ENCODE measurements at regions not wholly inside any gene's neighbourhood (a gene's known extent, or its start where the extent isn't known, plus 50 kb on each side); places are given as distances from the start of the nearest gene placed in this dataset.
"Not testable (repeated sequence)": the region's sequence is repeated elsewhere in the genome, so short reads cannot be mapped to it uniquely, and the experiment has no call there.

DNA sequence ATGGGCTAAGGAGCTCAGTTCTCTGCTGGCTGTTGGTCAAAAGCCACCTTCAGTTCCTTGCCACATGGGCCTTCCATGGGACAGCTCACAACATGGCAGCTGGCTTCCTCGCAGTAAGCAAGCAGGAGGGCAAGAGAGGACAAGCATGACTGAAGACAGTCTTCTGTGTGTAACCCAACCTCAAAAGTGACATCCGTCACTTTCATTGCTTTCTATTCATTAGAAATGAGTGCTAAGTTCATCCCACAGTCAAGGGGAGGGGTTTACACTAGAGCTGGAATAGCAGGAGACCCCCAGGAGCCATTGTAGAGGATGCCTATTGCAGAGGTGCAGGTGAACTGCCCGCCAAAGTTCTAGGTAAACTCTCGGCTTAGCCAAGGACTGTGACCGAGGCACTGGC, 163.3 kb downstream of the NUFIP1 start:
- no peaks in the 10 kb centered on the region for H3K79me2 ChIP-seq (ENCODE audit: low read length)
- peaks cover 13% of the 10 kb centered on the region for H3K27me3 ChIP-seq (ENCODE audit: low read depth, low read length)
- TF ChIP-seq, protein P1, sequence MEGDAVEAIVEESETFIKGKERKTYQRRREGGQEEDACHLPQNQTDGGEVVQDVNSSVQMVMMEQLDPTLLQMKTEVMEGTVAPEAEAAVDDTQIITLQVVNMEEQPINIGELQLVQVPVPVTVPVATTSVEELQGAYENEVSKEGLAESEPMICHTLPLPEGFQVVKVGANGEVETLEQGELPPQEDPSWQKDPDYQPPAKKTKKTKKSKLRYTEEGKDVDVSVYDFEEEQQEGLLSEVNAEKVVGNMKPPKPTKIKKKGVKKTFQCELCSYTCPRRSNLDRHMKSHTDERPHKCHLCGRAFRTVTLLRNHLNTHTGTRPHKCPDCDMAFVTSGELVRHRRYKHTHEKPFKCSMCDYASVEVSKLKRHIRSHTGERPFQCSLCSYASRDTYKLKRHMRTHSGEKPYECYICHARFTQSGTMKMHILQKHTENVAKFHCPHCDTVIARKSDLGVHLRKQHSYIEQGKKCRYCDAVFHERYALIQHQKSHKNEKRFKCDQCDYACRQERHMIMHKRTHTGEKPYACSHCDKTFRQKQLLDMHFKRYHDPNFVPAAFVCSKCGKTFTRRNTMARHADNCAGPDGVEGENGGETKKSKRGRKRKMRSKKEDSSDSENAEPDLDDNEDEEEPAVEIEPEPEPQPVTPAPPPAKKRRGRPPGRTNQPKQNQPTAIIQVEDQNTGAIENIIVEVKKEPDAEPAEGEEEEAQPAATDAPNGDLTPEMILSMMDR (IDR thresholded peaks at IDR 0.05; ENCODE audit: low read depth, low read length), result no peak
- TF ChIP-seq EZH2phosphoT487 (IDR thresholded peaks at IDR 0.05; ENCODE audit: low read depth), result no peak
- no peak overlapping the region for H3K9ac ChIP-seq (ENCODE audit: low read length)
- no peak overlapping the region for H2AFZ ChIP-seq (ENCODE audit: low read depth, low read length)
- H3K36me3 ChIP-seq (replicated peaks; ENCODE audit: low read depth, low read length), result no peaks in the 10 kb centered on the region
- H3K9me3 ChIP-seq (ENCODE audit: insufficient read depth, low read length), result no peaks in the 10 kb centered on the region
- H3K27ac ChIP-seq (ENCODE audit: low read length), result no peak overlapping the region
- no peak overlapping the region for H3K4me2 ChIP-seq (ENCODE audit: low read length)
- no peaks in the 10 kb centered on the region for H3K4me1 ChIP-seq (ENCODE audit: low read length)
- no peaks in the 10 kb centered on the region for H4K20me1 ChIP-seq (ENCODE audit: insufficient read depth, low read length)
- no peak overlapping the region for H3K4me3 ChIP-seq (ENCODE audit: low read length)

DNA sequence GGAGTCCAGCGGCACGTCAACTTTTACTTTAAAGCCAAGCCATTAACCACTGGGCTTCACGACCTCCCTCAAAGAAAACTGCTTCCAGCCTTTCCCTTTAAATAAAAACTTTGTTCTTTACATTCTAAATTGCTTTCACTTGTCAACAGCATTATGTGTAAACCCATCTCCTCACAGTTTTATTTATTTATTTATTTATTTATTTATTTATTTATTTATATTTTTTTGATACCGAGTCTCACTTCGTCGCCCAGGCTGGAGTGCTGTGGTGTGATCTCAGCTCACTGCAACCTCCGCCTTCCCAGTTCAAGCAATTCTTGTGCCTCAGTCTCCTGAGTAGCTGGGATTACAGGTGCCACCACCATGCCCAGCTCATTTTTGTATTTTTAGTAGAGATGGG, 165.7 kb downstream of the NUFIP1 start:
- H3K9me3 ChIP-seq (ENCODE audit: insufficient read depth, low read length); H4K20me1 ChIP-seq (ENCODE audit: insufficient read depth, low read length); H3K27ac ChIP-seq (ENCODE audit: low read length); H3K4me3 ChIP-seq (ENCODE audit: low read length); H3K36me3 ChIP-seq (replicated peaks; ENCODE audit: low read depth, low read length); H3K79me2 ChIP-seq (ENCODE audit: low read length); H3K9ac ChIP-seq (ENCODE audit: low read length); H3K4me1 ChIP-seq (ENCODE audit: low read length); H3K4me2 ChIP-seq (ENCODE audit: low read length); H2AFZ ChIP-seq (ENCODE audit: low read depth, low read length): not testable (repeated sequence)
- peaks cover 20% of the 10 kb centered on the region for H3K27me3 ChIP-seq (ENCODE audit: low read depth, low read length)

DNA sequence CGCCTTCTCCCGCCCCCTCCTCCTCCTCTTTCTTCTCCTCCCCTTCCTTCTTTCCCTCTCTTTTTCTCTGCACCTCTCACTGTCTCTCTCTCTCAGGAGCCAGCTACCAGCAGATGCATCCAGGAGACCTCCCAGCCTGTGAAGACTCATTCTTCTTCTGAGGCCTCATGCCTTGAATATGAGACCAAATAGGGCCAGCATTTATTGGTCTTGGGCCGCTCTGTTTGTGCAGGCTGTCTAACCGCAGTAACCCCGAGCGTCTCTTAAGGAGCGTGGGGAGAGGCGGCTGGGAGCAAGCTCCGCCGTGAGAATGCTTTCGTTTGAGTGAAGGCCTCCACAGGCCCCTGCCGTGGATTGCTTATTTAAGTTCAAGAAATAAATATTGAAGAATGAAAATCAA, 167.0 kb downstream of the NUFIP1 start:
- no peak for TF ChIP-seq EZH2phosphoT487 (IDR thresholded peaks at IDR 0.05; ENCODE audit: low read depth)
- TF ChIP-seq, protein P1 (IDR thresholded peaks at IDR 0.05; ENCODE audit: low read depth, low read length), result no peak
- peaks cover 20% of the 10 kb centered on the region for H3K27me3 ChIP-seq (ENCODE audit: low read depth, low read length)

DNA sequence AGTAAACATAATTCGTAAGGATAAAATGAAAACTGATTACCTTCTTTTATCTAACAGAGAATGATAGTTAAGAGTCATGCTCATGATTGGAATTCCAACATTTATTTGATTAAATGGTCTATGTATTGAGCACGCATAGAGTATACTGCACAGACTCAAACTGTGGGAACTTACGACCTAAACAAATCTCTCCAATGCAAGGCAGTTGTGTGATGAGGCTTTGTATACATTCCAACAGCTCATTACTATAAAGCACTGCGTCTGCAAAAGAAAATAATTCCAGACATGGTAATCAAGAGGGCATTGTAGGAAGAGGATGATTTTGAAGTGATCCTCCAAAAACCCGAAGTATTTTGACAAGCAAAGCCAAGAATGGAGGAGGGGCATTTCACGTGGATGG, 169.5 kb downstream of the NUFIP1 start:
- TF ChIP-seq, protein P1 (IDR thresholded peaks at IDR 0.05; ENCODE audit: low read depth, low read length), result no peak
- TF ChIP-seq EZH2phosphoT487 (IDR thresholded peaks at IDR 0.05; ENCODE audit: low read depth), result no peak
- Histone ChIP-seq H3K4me3 (ENCODE audit: low read length) (no peak overlapping the region), H3K9ac (ENCODE audit: low read length) (no peak overlapping the region), H4K20me1 (ENCODE audit: insufficient read depth, low read length) (no peaks in the 10 kb centered on the region), H3K4me2 (ENCODE audit: low read length) (no peak overlapping the region), H3K4me1 (ENCODE audit: low read length) (no peaks in the 10 kb centered on the region), H2AFZ (ENCODE audit: low read depth, low read length) (no peak overlapping the region), H3K9me3 (ENCODE audit: insufficient read depth, low read length) (no peaks in the 10 kb centered on the region), H3K27me3 (ENCODE audit: low read depth, low read length) (peaks cover 14% of the 10 kb centered on the region), H3K79me2 (ENCODE audit: low read length) (no peaks in the 10 kb centered on the region), H3K27ac (ENCODE audit: low read length) (no peak overlapping the region), H3K36me3 (replicated peaks; ENCODE audit: low read depth, low read length) (no peaks in the 10 kb centered on the region)

More for the DNA sequence above, 167.0 kb downstream of the NUFIP1 start:
- Histone ChIP-seq H4K20me1 (ENCODE audit: insufficient read depth, low read length) (no peaks in the 10 kb centered on the region), H3K4me1 (ENCODE audit: low read length) (no peaks in the 10 kb centered on the region), H3K9me3 (ENCODE audit: insufficient read depth, low read length) (no peaks in the 10 kb centered on the region), H2AFZ (ENCODE audit: low read depth, low read length) (no peak overlapping the region), H3K4me2 (ENCODE audit: low read length) (no peak overlapping the region), H3K9ac (ENCODE audit: low read length) (no peak overlapping the region), H3K79me2 (ENCODE audit: low read length) (no peaks in the 10 kb centered on the region), H3K4me3 (ENCODE audit: low read length) (no peak overlapping the region), H3K36me3 (replicated peaks; ENCODE audit: low read depth, low read length) (no peaks in the 10 kb centered on the region), H3K27ac (ENCODE audit: low read length) (no peak overlapping the region)

DNA sequence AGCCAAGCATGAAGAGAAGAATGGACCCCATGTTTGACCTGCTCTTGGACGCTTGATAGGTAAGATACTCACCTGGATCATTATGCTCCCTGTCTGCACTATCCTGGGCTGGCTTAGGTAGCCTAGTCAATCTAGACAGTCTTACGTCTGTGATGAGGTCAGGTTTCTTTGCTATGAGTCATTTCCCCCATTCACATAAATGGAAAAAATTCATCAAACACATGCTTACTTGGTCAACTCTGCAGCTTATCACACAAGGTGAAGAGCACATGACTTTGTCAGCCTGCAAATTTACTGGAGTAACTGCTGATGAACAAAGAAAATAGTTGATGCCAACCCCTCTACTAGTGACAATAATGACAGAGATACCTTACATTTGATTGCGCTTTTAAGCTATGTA, 170.0 kb downstream of the NUFIP1 start:
- no peak overlapping the region for H3K9ac ChIP-seq (ENCODE audit: low read length)
- no peak overlapping the region for H3K4me3 ChIP-seq (ENCODE audit: low read length)
- no peak overlapping the region for H2AFZ ChIP-seq (ENCODE audit: low read depth, low read length)
- 0 out of 2 replicates have a peak, but pooled peaks cover 11% of the 10 kb centered on the region for H3K27me3 ChIP-seq (ENCODE audit: low read depth, low read length)
- TF ChIP-seq, protein P1 (IDR thresholded peaks at IDR 0.05; ENCODE audit: low read depth, low read length), result no peak
- TF ChIP-seq EZH2phosphoT487 (IDR thresholded peaks at IDR 0.05; ENCODE audit: low read depth), result no peak
- no peaks in the 10 kb centered on the region for H4K20me1 ChIP-seq (ENCODE audit: insufficient read depth, low read length)
- no peak overlapping the region for H3K4me2 ChIP-seq (ENCODE audit: low read length)
- H3K4me1 ChIP-seq (ENCODE audit: low read length), result no peaks in the 10 kb centered on the region
- H3K36me3 ChIP-seq (replicated peaks; ENCODE audit: low read depth, low read length), result no peaks in the 10 kb centered on the region
- no peak overlapping the region for H3K27ac ChIP-seq (ENCODE audit: low read length)
- H3K79me2 ChIP-seq (ENCODE audit: low read length), result no peaks in the 10 kb centered on the region
- no peaks in the 10 kb centered on the region for H3K9me3 ChIP-seq (ENCODE audit: insufficient read depth, low read length)
